ENCODE measurements at regions not wholly inside any gene's neighbourhood (a gene's known extent, or its start where the extent isn't known, plus 50 kb on each side); places are given as distances from the start of the nearest gene placed in this dataset.

- Histone ChIP-seq H3F3A (ENCODE audit: insufficient read depth) (no peaks in the 10 kb centered on the region), H3K9me2 (replicated peaks; ENCODE audit: insufficient read depth, low read length) (no peaks in the 10 kb centered on the region; the same call in 1 of the 2 replicates), H3K27me3 (ENCODE audit: low read length) (no peaks in the 10 kb centered on the region), H3K4me2 (ENCODE audit: low read depth, low read length, poor library complexity, severe bottlenecking) (no peak overlapping the region), H3K9me3 (ENCODE audit: insufficient read depth, low read length) (no peaks in the 10 kb centered on the region), H2AFZ (ENCODE audit: low read depth, low read length, severe bottlenecking) (no peak overlapping the region), H3K36me3 (ENCODE audit: low read length) (no peaks in the 10 kb centered on the region), H3K9ac (ENCODE audit: low read length) (no peak overlapping the region), H3K4me3 (ENCODE audit: insufficient read depth, low read length, poor library complexity, severe bottlenecking) (no peak overlapping the region), H4K20me1 (ENCODE audit: low read depth, low read length) (no peaks in the 10 kb centered on the region), H3K27ac (ENCODE audit: low read depth, low read length) (no peak overlapping the region), H3K79me2 (ENCODE audit: insufficient read depth, low read length) (no peaks in the 10 kb centered on the region)
- TF ChIP-seq, protein P1, sequence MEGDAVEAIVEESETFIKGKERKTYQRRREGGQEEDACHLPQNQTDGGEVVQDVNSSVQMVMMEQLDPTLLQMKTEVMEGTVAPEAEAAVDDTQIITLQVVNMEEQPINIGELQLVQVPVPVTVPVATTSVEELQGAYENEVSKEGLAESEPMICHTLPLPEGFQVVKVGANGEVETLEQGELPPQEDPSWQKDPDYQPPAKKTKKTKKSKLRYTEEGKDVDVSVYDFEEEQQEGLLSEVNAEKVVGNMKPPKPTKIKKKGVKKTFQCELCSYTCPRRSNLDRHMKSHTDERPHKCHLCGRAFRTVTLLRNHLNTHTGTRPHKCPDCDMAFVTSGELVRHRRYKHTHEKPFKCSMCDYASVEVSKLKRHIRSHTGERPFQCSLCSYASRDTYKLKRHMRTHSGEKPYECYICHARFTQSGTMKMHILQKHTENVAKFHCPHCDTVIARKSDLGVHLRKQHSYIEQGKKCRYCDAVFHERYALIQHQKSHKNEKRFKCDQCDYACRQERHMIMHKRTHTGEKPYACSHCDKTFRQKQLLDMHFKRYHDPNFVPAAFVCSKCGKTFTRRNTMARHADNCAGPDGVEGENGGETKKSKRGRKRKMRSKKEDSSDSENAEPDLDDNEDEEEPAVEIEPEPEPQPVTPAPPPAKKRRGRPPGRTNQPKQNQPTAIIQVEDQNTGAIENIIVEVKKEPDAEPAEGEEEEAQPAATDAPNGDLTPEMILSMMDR (IDR thresholded peaks at IDR 0.05; ENCODE audit: insufficient read depth, low read length, poor library complexity, severe bottlenecking) = no peak
- no peak for TF ChIP-seq EZH2phosphoT487 (conservative IDR thresholded peaks at IDR 0.05; ENCODE audit: low read length)
These were observed 203.9 kb upstream of the ADCY2 start for GRCh38 chr5:7192016-7192415.

GRCh38 chr5:7202846-7203245 lies 193.1 kb upstream of the ADCY2 start:
- Histone ChIP-seq H3K36me3 (ENCODE audit: low read length) (no peaks in the 10 kb centered on the region), H2AFZ (ENCODE audit: low read depth, low read length, severe bottlenecking) (no peak overlapping the region), H3K4me3 (ENCODE audit: insufficient read depth, low read length, poor library complexity, severe bottlenecking) (no peak overlapping the region), H3K79me2 (ENCODE audit: insufficient read depth, low read length) (no peaks in the 10 kb centered on the region), H3K4me2 (ENCODE audit: low read depth, low read length, poor library complexity, severe bottlenecking) (no peak overlapping the region), H3K27ac (ENCODE audit: low read depth, low read length) (no peak overlapping the region), H3K9me3 (ENCODE audit: insufficient read depth, low read length) (no peaks in the 10 kb centered on the region), H3F3A (ENCODE audit: insufficient read depth) (no peaks in the 10 kb centered on the region), H3K9me2 (replicated peaks; ENCODE audit: insufficient read depth, low read length) (no peaks in the 10 kb centered on the region), H4K20me1 (ENCODE audit: low read depth, low read length) (no peaks in the 10 kb centered on the region), H3K9ac (ENCODE audit: low read length) (no peak overlapping the region), H3K27me3 (ENCODE audit: low read length) (no peaks in the 10 kb centered on the region)
- TF ChIP-seq EZH2phosphoT487 (conservative IDR thresholded peaks at IDR 0.05; ENCODE audit: low read length) = no peak
- TF ChIP-seq, protein P1 (IDR thresholded peaks at IDR 0.05; ENCODE audit: insufficient read depth, low read length, poor library complexity, severe bottlenecking) = no peak

GRCh38 chr5:7207979-7208378 lies 188.0 kb upstream of the ADCY2 start:
- Histone ChIP-seq H3K4me2 (ENCODE audit: low read depth, low read length, poor library complexity, severe bottlenecking) (no peak overlapping the region), H3K4me3 (ENCODE audit: insufficient read depth, low read length, poor library complexity, severe bottlenecking) (no peak overlapping the region), H3K9me3 (ENCODE audit: insufficient read depth, low read length) (no peaks in the 10 kb centered on the region), H4K20me1 (ENCODE audit: low read depth, low read length) (no peaks in the 10 kb centered on the region), H2AFZ (ENCODE audit: low read depth, low read length, severe bottlenecking) (no peak overlapping the region), H3K9ac (ENCODE audit: low read length) (no peak overlapping the region), H3K9me2 (replicated peaks; ENCODE audit: insufficient read depth, low read length) (no peaks in the 10 kb centered on the region), H3K27me3 (ENCODE audit: low read length) (no peaks in the 10 kb centered on the region), H3K79me2 (ENCODE audit: insufficient read depth, low read length) (no peaks in the 10 kb centered on the region), H3K27ac (ENCODE audit: low read depth, low read length) (no peak overlapping the region), H3K36me3 (ENCODE audit: low read length) (no peaks in the 10 kb centered on the region), H3F3A (ENCODE audit: insufficient read depth) (no peaks in the 10 kb centered on the region)
- no peak for TF ChIP-seq EZH2phosphoT487 (conservative IDR thresholded peaks at IDR 0.05; ENCODE audit: low read length)
- TF ChIP-seq, protein P1 (IDR thresholded peaks at IDR 0.05; ENCODE audit: insufficient read depth, low read length, poor library complexity, severe bottlenecking) = no peak

All from SU-DHL-6 (cell line).